ENCODE measurements at regions not wholly inside any gene's neighbourhood (a gene's known extent, or its start where the extent isn't known, plus 50 kb on each side); places are given as distances from the start of the nearest gene placed in this dataset.

GRCh38 chr18:10398571-10398970 lies 55.9 kb upstream of the APCDD1 start:
- Histone ChIP-seq H3K9me2 (replicated peaks; ENCODE audit: insufficient read depth, low read length) (no peaks in the 10 kb centered on the region), H3K4me3 (ENCODE audit: low read length) (no peak overlapping the region), H2AFZ (ENCODE audit: low read length) (no peak overlapping the region), H3K36me3 (ENCODE audit: insufficient read depth, low read length) (no peaks in the 10 kb centered on the region), H3K27ac (ENCODE audit: low read length) (no peak overlapping the region), H3K27me3 (ENCODE audit: low read length) (no peaks in the 10 kb centered on the region), H3K4me1 (ENCODE audit: low read length) (no peaks in the 10 kb centered on the region), H3K9me3 (ENCODE audit: low read length) (no peaks in the 10 kb centered on the region), H3K4me2 (ENCODE audit: low read depth, low read length, poor library complexity, severe bottlenecking) (no peak overlapping the region), H3K79me2 (ENCODE audit: low read length) (no peaks in the 10 kb centered on the region), H4K20me1 (ENCODE audit: insufficient read depth, low read depth, low read length) (no peaks in the 10 kb centered on the region), H3K9ac (ENCODE audit: low read length) (no peak overlapping the region)
- no peak for DNase-seq

- Histone ChIP-seq H2AFZ (ENCODE audit: low read length) (no peak overlapping the region), H3K27me3 (ENCODE audit: low read length) (no peaks in the 10 kb centered on the region), H3K27ac (ENCODE audit: low read length) (no peak overlapping the region), H3K4me1 (ENCODE audit: low read length) (no peaks in the 10 kb centered on the region), H3K9ac (ENCODE audit: low read length) (no peak overlapping the region), H3K4me2 (ENCODE audit: low read depth, low read length, poor library complexity, severe bottlenecking) (no peak overlapping the region), H3K4me3 (ENCODE audit: low read length) (no peak overlapping the region), H3K9me2 (replicated peaks; ENCODE audit: insufficient read depth, low read length) (no peaks in the 10 kb centered on the region), H3K36me3 (ENCODE audit: insufficient read depth, low read length) (no peaks in the 10 kb centered on the region), H3K79me2 (ENCODE audit: low read length) (no peaks in the 10 kb centered on the region), H4K20me1 (ENCODE audit: insufficient read depth, low read depth, low read length) (no peaks in the 10 kb centered on the region), H3K9me3 (ENCODE audit: low read length) (no peaks in the 10 kb centered on the region)
- DNase-seq: no peak
Measured at GRCh38 chr18:10399465-10399864, 55.0 kb upstream of the APCDD1 start.

GRCh38 chr18:10400534-10401307 lies 53.7 kb upstream of the APCDD1 start:
- no peak for DNase-seq
- H3K27me3 ChIP-seq (ENCODE audit: low read length): no peaks in the 10 kb centered on the region
- no peak overlapping the region for H3K4me3 ChIP-seq (ENCODE audit: low read length)
- no peaks in the 10 kb centered on the region for H3K9me2 ChIP-seq (replicated peaks; ENCODE audit: insufficient read depth, low read length)
- H2AFZ ChIP-seq (ENCODE audit: low read length): no peak overlapping the region
- no peaks in the 10 kb centered on the region for H4K20me1 ChIP-seq (ENCODE audit: insufficient read depth, low read depth, low read length)
- H3K9me3 ChIP-seq (ENCODE audit: low read length): no peaks in the 10 kb centered on the region
- H3K4me1 ChIP-seq (ENCODE audit: low read length): no peaks in the 10 kb centered on the region
- no peak overlapping the region for H3K27ac ChIP-seq (ENCODE audit: low read length)
- no peak overlapping the region for H3K4me2 ChIP-seq (ENCODE audit: low read depth, low read length, poor library complexity, severe bottlenecking)
- H3K36me3 ChIP-seq (ENCODE audit: insufficient read depth, low read length): no peaks in the 10 kb centered on the region
- no peak overlapping the region for H3K9ac ChIP-seq (ENCODE audit: low read length)
- H3K79me2 ChIP-seq (ENCODE audit: low read length): no peaks in the 10 kb centered on the region

- H3K27ac ChIP-seq (ENCODE audit: low read length): no peak overlapping the region
- no peak overlapping the region for H3K4me3 ChIP-seq (ENCODE audit: low read length)
- no peaks in the 10 kb centered on the region for H3K9me2 ChIP-seq (replicated peaks; ENCODE audit: insufficient read depth, low read length)
- no peaks in the 10 kb centered on the region for H3K9me3 ChIP-seq (ENCODE audit: low read length)
- no peaks in the 10 kb centered on the region for H3K4me1 ChIP-seq (ENCODE audit: low read length)
- no peaks in the 10 kb centered on the region for H3K36me3 ChIP-seq (ENCODE audit: insufficient read depth, low read length)
- no peak for DNase-seq
- H3K79me2 ChIP-seq (ENCODE audit: low read length): no peaks in the 10 kb centered on the region
- no peaks in the 10 kb centered on the region for H3K27me3 ChIP-seq (ENCODE audit: low read length)
- no peak overlapping the region for H2AFZ ChIP-seq (ENCODE audit: low read length)
- H4K20me1 ChIP-seq (ENCODE audit: insufficient read depth, low read depth, low read length): no peaks in the 10 kb centered on the region
- H3K9ac ChIP-seq (ENCODE audit: low read length): no peak overlapping the region
- no peak overlapping the region for H3K4me2 ChIP-seq (ENCODE audit: low read depth, low read length, poor library complexity, severe bottlenecking)
Measured at GRCh38 chr18:10401521-10401920, 52.9 kb upstream of the APCDD1 start.

GRCh38 chr18:10401930-10402329 lies 52.5 kb upstream of the APCDD1 start:
- no peaks in the 10 kb centered on the region for H3K9me2 ChIP-seq (replicated peaks; ENCODE audit: insufficient read depth, low read length)
- H3K4me2 ChIP-seq (ENCODE audit: low read depth, low read length, poor library complexity, severe bottlenecking): no peak overlapping the region

GRCh38 chr18:10402871-10403559 lies 51.4 kb upstream of the APCDD1 start:
- no peaks in the 10 kb centered on the region for H4K20me1 ChIP-seq (ENCODE audit: insufficient read depth, low read depth, low read length)
- no peaks in the 10 kb centered on the region for H3K9me2 ChIP-seq (replicated peaks; ENCODE audit: insufficient read depth, low read length)
- no peaks in the 10 kb centered on the region for H3K36me3 ChIP-seq (ENCODE audit: insufficient read depth, low read length)
- no peaks in the 10 kb centered on the region for H3K4me1 ChIP-seq (ENCODE audit: low read length)
- no peak overlapping the region for H3K4me2 ChIP-seq (ENCODE audit: low read depth, low read length, poor library complexity, severe bottlenecking)
- no peak for DNase-seq
- H3K27me3 ChIP-seq (ENCODE audit: low read length): no peaks in the 10 kb centered on the region; the same call in 1 of the 2 replicates
- H3K9ac ChIP-seq (ENCODE audit: low read length): no peak overlapping the region
- H3K27ac ChIP-seq (ENCODE audit: low read length): no peak overlapping the region
- no peak overlapping the region for H3K4me3 ChIP-seq (ENCODE audit: low read length)
- no peak overlapping the region for H2AFZ ChIP-seq (ENCODE audit: low read length)
- H3K79me2 ChIP-seq (ENCODE audit: low read length): no peaks in the 10 kb centered on the region
- H3K9me3 ChIP-seq (ENCODE audit: low read length): no peaks in the 10 kb centered on the region

More at GRCh38 chr18:10401930-10402329, 52.5 kb upstream of the APCDD1 start:
- no peak overlapping the region for H3K9ac ChIP-seq (ENCODE audit: low read length)
- H3K9me3 ChIP-seq (ENCODE audit: low read length): no peaks in the 10 kb centered on the region
- H2AFZ ChIP-seq (ENCODE audit: low read length): no peak overlapping the region
- H3K27me3 ChIP-seq (ENCODE audit: low read length): no peaks in the 10 kb centered on the region
- H4K20me1 ChIP-seq (ENCODE audit: insufficient read depth, low read depth, low read length): no peaks in the 10 kb centered on the region
- H3K27ac ChIP-seq (ENCODE audit: low read length): no peak overlapping the region
- H3K79me2 ChIP-seq (ENCODE audit: low read length): no peaks in the 10 kb centered on the region
- DNase-seq: no peak
- no peaks in the 10 kb centered on the region for H3K36me3 ChIP-seq (ENCODE audit: insufficient read depth, low read length)
- no peak overlapping the region for H3K4me3 ChIP-seq (ENCODE audit: low read length)
- H3K4me1 ChIP-seq (ENCODE audit: low read length): no peaks in the 10 kb centered on the region

- H3K9me3 ChIP-seq (ENCODE audit: low read length): no peaks in the 10 kb centered on the region
- H3K4me3 ChIP-seq (ENCODE audit: low read length): no peak overlapping the region
- DNase-seq: no peak
- no peaks in the 10 kb centered on the region for H3K4me1 ChIP-seq (ENCODE audit: low read length)
- no peak overlapping the region for H3K4me2 ChIP-seq (ENCODE audit: low read depth, low read length, poor library complexity, severe bottlenecking)
- H4K20me1 ChIP-seq (ENCODE audit: insufficient read depth, low read depth, low read length): no peaks in the 10 kb centered on the region
- no peaks in the 10 kb centered on the region for H3K36me3 ChIP-seq (ENCODE audit: insufficient read depth, low read length)
- H3K9me2 ChIP-seq (replicated peaks; ENCODE audit: insufficient read depth, low read length): no peaks in the 10 kb centered on the region
- H3K9ac ChIP-seq (ENCODE audit: low read length): no peak overlapping the region
- H3K27me3 ChIP-seq (ENCODE audit: low read length): no peaks in the 10 kb centered on the region; the same call in 1 of the 2 replicates
- no peak overlapping the region for H2AFZ ChIP-seq (ENCODE audit: low read length)
- H3K79me2 ChIP-seq (ENCODE audit: low read length): no peaks in the 10 kb centered on the region
- H3K27ac ChIP-seq (ENCODE audit: low read length): no peak overlapping the region
Measured at GRCh38 chr18:10403708-10404107, 50.7 kb upstream of the APCDD1 start.

GRCh38 chr18:10404168-10404567 lies 50.3 kb upstream of the APCDD1 start:
- Histone ChIP-seq H3K36me3 (ENCODE audit: insufficient read depth, low read length) (no peaks in the 10 kb centered on the region), H3K4me3 (ENCODE audit: low read length) (no peak overlapping the region), H3K9ac (ENCODE audit: low read length) (no peak overlapping the region), H2AFZ (ENCODE audit: low read length) (no peak overlapping the region), H3K27me3 (ENCODE audit: low read length) (no peaks in the 10 kb centered on the region; the same call in 1 of the 2 replicates), H3K9me2 (replicated peaks; ENCODE audit: insufficient read depth, low read length) (no peaks in the 10 kb centered on the region), H3K79me2 (ENCODE audit: low read length) (no peaks in the 10 kb centered on the region), H3K27ac (ENCODE audit: low read length) (no peak overlapping the region), H3K4me2 (ENCODE audit: low read depth, low read length, poor library complexity, severe bottlenecking) (no peak overlapping the region), H3K9me3 (ENCODE audit: low read length) (no peaks in the 10 kb centered on the region), H3K4me1 (ENCODE audit: low read length) (no peaks in the 10 kb centered on the region), H4K20me1 (ENCODE audit: insufficient read depth, low read depth, low read length) (no peaks in the 10 kb centered on the region)
- no peak for DNase-seq
